Amniotic stem cell (primary cell): ENCODE measurements at regions not wholly inside any gene's neighbourhood (a gene's known extent, or its start where the extent isn't known, plus 50 kb on each side); places are given as distances from the start of the nearest gene placed in this dataset.
"Not testable (repeated sequence)": the region's sequence is repeated elsewhere in the genome, so short reads cannot be mapped to it uniquely, and the experiment has no call there.

Experiments used
- DNase-seq: peaks from one replicate; lab custom pipeline; 2025; lab: John Stamatoyannopoulos, UW

DNA sequence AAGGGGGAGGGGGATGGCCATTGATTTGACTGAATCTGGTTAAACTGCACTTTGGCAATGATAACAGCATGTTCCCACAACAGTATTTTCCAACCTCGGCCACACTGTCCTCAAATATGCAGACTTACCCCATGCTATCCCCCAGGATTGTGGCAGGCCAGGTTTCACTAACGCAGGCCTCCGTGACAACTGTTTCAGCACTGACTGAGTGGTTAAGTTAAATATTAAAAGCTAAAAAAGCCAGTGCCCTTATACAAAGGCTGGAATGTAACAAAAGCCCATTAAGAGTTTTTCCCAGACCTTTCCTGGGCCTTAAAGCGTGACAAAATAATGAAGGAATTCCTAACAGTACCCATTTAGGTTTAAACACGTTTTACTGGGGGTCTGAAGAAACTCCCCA lies 202.9 kb downstream of the USP25 start:
- no peak for DNase-seq

DNA sequence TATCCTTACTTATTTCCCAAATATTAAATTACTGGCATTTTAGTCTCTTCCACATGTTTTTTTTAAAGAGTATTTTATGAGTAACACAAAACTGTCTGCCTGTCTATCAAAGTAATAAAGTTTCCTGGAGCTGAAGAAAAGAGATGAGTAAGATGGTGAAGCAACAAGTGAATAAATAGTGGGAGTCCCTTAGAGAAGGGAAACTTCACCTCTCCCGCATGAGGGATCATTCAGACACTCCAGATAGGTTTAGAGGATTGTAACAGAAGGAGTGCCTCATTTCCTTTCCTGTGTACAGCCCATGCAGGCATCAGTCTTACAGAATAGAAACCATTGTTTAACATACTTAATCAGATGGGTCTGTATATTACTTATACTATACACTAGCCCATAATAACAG lies 205.7 kb downstream of the USP25 start:
- DNase-seq: no peak

GRCh38 chr21:15943009-15943666 lies 213.4 kb downstream of the USP25 start:
- DNase-seq: no peak

GRCh38 chr21:15947677-15948076 lies 217.9 kb downstream of the USP25 start:
- DNase-seq: no peak

DNA sequence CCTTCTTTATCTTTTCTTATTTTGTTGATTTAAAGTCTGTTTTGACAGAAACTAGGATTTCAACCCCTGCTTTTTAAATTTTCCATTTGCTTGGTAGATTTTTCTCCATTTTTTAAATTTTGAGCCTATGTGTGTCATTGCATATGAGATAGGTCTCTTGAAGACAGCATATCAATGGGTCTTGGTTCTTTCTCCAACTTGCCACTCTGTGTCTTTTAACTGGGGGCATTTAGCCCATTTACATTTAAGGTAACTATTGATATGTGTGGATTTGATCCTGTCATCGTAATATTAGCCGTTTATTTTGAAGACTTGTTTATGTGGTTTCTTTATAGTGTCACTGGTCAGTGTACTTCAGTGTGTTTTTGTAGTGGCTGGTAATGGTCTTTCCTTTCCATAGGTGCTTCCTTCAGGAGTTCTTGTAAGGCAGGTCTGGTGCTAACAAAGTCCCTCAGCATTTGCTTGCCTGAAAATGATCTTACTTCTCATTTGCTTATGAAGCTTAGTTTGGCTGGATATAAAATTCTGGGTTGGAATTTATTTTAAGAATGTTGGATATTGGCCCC lies 223.9 kb downstream of the USP25 start:
- no peak for DNase-seq

DNA sequence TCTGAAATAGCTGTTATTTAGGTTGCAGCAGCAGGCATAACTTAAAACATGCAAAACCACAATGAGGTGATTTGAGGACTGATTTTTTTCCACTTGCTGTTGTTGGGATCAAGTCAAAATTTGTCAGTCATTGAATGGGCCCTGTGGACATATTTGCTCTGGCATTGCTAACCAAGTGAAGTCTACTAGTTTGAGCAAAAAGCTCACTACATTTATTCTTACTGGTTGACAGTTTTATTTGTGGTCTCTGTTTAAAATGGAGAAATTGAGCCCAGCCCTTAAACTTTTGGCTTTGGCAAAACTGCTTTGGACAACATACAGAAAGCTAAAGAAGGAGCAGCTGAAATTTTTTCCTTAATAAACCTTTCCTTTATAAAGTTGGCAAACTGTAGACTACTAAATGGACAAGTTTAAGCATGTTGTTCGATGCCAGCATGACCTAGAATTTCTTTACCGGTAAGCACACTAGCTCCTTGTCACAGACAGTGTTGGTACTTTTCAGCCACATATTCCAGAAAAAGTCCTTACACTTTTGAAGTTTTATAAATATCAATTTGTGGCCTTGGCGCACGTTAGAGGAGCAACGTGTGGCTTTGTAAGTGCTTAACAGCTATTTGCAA lies 234.6 kb downstream of the USP25 start:
- no peak for DNase-seq

DNA sequence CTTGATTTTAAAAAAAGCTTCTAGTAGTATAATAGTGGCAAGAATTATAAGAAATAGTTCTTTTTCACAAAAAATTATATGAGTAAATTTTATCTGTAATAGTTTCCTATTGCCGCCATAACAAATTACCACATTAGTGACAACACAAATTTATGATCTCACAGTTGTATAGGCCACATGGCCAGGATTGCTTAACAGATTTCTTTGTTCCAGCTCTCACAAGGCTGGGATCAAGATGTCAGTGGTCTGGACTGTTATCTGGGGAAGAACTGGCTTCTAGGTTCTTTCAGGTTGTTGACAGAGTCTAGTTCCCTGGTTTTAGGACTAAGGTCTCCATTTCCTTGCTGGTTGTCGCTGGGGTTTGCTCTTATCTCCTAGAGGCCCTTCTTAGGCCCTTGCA lies 236.4 kb downstream of the USP25 start:
- no peak for DNase-seq

DNA sequence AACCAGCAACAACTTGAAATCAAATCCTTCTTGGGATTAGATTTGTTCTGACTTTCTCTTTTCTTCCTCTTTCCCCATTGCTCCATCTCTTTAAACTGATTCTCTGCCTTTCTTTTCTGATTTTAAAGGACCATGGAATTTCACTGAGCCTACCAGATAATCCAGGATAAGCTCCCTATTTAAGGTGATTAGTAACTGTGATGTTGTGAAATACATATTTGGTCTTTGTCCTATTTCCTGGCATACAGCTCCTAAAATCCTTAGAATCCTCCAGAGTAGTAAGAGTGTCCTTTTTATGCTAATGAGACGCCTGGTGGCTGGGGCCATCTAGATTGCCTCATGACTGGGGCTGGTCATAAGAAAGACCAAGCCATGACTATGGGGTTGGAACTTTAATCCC lies 236.9 kb downstream of the USP25 start:
- no peak for DNase-seq

GRCh38 chr21:15967661-15968060 lies 237.9 kb downstream of the USP25 start:
- no peak for DNase-seq

DNA sequence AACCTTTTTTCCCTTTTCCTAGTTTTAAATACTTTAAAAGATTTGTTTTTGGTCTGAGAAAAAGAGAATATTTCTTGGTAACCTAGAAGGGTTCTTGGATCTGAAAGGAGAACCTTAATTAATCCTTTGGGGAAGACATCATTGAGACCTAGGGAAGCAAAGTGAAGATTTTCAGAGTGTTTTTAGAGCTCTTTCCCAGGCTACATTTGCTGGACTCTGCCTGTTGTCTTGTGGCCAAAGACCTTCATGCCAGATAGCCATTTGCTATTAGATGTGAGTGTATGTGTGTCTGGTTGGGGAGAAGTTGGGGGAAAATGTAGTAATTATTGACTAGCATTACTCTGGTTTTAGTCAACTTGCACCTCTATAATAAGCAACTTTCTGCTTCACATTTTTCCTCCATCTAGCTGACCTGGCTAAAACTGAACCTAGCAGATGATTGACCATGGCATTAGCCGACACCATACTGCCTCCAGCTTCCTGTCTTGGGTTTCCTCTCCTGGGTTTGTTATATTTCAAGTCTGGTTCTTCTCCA lies 239.1 kb downstream of the USP25 start:
- no peak for DNase-seq

DNA sequence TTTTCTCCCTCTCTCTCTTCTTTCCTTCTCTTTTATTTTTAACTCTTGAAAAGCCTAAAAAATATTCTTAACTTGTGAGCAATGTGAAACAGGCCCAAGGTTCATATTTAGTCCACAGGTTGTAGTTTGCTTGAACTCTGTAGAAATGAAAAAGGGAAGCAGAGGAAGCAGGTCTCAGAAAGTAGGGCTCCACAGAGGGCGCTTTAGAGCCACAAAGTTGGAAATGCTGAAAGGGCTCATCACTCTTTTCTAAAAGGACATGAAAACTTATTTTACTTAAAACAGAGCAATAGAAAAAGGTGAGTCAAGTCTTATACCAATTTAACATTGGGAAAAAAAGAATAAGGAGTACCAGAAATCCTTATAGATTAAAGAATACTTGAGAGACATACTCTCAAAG lies 247.0 kb downstream of the USP25 start:
- no peak for DNase-seq

GRCh38 chr21:15978215-15978738 lies 248.5 kb downstream of the USP25 start:
- no peak for DNase-seq

- not testable (repeated sequence) for DNase-seq
Measured at GRCh38 chr21:15979493-15979892, 249.7 kb downstream of the USP25 start.

DNA sequence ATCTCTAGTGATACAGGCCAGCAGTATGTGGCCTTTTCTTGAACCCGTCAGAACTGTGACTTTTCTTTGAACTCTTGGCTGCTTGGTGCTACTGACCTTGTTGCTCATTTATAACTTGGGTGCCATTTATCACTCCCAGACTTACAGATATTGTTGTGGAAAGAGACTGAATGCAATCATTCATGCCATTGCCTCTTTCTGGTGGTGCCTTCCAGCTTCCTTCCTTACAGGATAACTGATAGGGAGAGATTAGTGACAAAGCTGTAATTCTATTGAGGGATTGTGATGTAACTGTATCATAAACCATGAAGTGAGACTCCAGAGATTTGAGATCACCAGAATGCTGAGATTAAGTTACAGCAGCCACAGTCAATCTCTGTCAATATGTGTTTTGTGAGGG lies 256.5 kb downstream of the USP25 start:
- no peak for DNase-seq

DNA sequence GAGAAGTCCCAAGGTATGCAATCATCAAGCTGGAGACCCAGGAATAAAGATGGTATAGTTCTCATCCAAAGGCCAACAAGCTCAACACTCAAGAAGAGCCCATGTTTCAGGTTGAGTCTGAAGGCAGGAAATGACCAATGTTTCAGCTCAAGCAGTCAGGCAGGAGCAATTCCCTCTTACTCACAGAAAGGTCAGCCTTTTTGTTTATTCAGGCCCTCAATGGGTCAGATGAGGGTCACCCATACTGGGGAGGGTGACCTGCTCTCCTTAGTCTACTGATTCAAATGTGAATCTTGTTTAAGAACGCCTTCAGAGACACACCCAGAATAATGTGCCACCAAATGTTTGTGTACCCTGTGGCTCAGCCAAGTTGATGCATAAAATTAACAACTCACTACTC lies 262.4 kb downstream of the USP25 start:
- no peak for DNase-seq

DNA sequence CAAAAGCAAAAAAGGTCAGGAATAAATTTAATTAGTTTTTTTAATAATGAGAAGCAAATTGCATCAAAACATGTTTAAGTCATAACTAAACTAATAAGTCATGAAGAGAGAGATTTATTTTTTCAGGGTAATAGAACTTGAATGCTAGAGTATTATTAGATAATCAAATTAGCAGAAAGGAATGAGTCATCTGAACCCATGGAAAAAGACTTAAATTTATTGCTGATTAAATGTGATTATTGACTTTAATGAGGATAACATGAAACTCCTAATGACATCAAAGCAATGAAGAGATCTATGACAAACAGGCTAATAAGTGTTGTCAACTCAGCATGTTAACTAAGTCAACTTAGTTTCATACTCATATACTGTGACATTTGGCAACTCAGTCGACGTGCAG lies 264.2 kb downstream of the USP25 start:
- DNase-seq: no peak

DNA sequence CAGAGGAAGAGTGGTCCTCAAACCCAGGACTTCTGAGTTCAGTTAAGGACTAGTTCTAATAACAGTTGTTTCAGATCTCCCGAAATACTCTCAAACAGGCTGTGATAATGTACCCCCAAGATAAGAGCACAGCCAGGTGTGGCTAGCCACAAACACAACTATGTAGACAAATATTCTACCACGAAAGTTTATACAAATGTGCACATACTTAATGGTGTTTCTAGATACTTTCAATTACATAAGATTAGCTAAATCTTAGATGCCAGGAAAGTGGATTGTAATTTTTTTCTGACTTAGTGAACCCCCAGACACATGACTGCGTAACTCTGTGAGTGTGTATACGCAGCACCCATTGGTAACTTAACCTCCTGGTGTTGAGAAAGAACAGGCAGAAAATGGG lies 270.0 kb downstream of the USP25 start:
- no peak for DNase-seq

DNA sequence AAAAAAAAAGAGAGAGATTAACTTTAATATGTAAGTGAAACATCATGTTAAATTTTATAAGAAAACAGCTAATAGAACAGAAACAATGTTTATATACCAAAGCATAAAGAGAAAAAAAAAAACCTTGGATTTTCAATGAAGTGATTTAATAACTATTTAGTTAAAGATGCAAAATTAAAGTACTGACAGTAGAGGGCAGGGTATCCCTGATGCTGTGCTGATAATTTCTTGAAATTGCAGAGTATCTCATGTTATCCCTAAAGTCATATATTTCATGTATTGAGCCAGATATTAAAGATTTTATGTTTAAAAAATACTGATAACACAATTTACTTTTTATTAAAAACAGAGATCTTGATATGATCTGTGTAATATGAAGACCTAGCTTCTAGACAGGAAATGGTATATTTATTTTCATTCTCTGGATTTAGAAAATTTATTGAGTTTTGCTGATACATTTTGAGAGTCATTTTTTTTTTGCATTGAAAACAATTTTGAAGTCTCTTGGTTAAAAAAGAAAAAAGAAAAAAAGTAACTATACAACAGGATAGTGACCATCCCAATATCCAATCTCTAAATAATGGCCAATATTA lies 273.2 kb downstream of the USP25 start:
- DNase-seq: no peak

- no peak for DNase-seq
Measured at GRCh38 chr21:16004086-16004485, 274.3 kb downstream of the USP25 start.

- no peak for DNase-seq
Measured at GRCh38 chr21:16004523-16004922, 274.7 kb downstream of the USP25 start.

- no peak for DNase-seq
Measured at GRCh38 chr21:16005996-16006395, 276.2 kb downstream of the USP25 start.

DNA sequence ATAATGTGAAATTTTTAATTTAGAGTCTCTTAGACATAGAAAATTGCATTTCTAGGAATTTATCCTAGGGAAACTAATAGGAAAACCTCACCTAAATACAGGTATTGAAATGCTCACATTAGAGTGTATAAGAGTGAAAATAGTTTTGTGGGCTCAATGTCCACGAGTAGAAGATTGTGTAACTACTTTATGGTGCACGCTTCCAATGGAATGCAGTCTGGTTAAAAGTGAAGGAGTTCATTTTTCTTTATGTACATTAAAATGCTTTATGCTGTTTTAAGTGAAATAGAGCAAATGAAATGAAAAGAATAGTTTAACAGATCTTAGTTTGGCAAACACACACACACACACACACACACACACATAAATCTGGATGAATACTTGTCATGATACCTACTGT lies 278.2 kb downstream of the USP25 start:
- no peak for DNase-seq

DNA sequence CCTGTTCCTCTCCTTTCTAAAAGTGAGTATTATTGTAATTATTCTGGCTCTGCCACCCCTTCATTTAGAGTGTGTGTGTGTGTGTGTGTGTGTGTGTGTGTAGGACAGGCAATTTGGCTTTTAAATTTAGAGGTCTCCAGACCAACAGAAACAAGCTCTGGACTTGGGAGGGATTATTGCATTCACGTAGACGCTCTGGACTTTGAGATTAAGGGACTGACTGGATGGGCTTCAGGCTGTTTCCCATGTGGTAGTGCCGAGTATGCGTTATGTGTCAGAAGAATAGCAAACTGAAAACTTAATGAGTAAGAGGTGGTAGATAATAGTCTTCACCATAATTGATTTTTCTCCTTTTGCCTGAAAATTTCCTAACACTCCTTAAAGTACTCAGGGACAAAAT lies 281.9 kb downstream of the USP25 start:
- no peak for DNase-seq
